ENCODE measurements at regions not wholly inside any gene's neighbourhood (a gene's known extent, or its start where the extent isn't known, plus 50 kb on each side); places are given as distances from the start of the nearest gene placed in this dataset.

GRCh38 chr3:132822837-132823236 is 100.6 kb upstream of the NPHP3 start:
- no peak for DNase-seq (ENCODE audit: low read depth)

- DNase-seq (ENCODE audit: low read depth): no peak
Measured at GRCh38 chr3:132822266-132822665, 100.1 kb upstream of the NPHP3 start.

- no peak for DNase-seq (ENCODE audit: low read depth)
Measured at GRCh38 chr3:132821314-132821713, 99.1 kb upstream of the NPHP3 start.

- DNase-seq (ENCODE audit: low read depth): no peak
Measured at GRCh38 chr3:132818251-132818650, 96.0 kb upstream of the NPHP3 start.

- DNase-seq (ENCODE audit: low read depth): no peak
Measured at GRCh38 chr3:132817646-132818177, 95.5 kb upstream of the NPHP3 start.

- no peak for DNase-seq (ENCODE audit: low read depth)
Measured at GRCh38 chr3:132805071-132805470, 82.9 kb upstream of the NPHP3 start.

- no peak for DNase-seq (ENCODE audit: low read depth)
Measured at GRCh38 chr3:132804498-132804897, 82.3 kb upstream of the NPHP3 start.

GRCh38 chr3:132803889-132804288 is 81.7 kb upstream of the NPHP3 start:
- DNase-seq (ENCODE audit: low read depth): no peak

- no peak for DNase-seq (ENCODE audit: low read depth)
Measured at GRCh38 chr3:132800958-132801357, 78.7 kb upstream of the NPHP3 start.

GRCh38 chr3:132790806-132791205 is 68.6 kb upstream of the NPHP3 start:
- no peak for DNase-seq (ENCODE audit: low read depth)

GRCh38 chr3:132789959-132790358 is 67.8 kb upstream of the NPHP3 start:
- DNase-seq (ENCODE audit: low read depth): no peak

GRCh38 chr3:132788301-132788671 is 66.1 kb upstream of the NPHP3 start:
- peak; percentile 86 for DNase-seq (ENCODE audit: low read depth)

GRCh38 chr3:132787616-132788300 is 65.5 kb upstream of the NPHP3 start:
- DNase-seq (ENCODE audit: low read depth): peak; percentile 44

GRCh38 chr3:132786890-132787289 is 64.7 kb upstream of the NPHP3 start:
- DNase-seq (ENCODE audit: low read depth): no peak

- DNase-seq (ENCODE audit: low read depth): no peak
Measured at GRCh38 chr3:132785292-132785691, 63.1 kb upstream of the NPHP3 start.

GRCh38 chr3:132784502-132785025 is 62.4 kb upstream of the NPHP3 start:
- DNase-seq (ENCODE audit: low read depth): no peak

GRCh38 chr3:132783152-132783551 is 60.9 kb upstream of the NPHP3 start:
- DNase-seq (ENCODE audit: low read depth): no peak

GRCh38 chr3:132781922-132782321 is 59.7 kb upstream of the NPHP3 start:
- no peak for DNase-seq (ENCODE audit: low read depth)

- DNase-seq (ENCODE audit: low read depth): no peak
Measured at GRCh38 chr3:132777171-132777570, 55.0 kb upstream of the NPHP3 start.

GRCh38 chr3:132773071-132773619 is 50.9 kb upstream of the NPHP3 start:
- DNase-seq (ENCODE audit: low read depth): no peak

- DNase-seq (ENCODE audit: low read depth): no peak
Measured at GRCh38 chr3:132772252-132772651, 50.0 kb upstream of the NPHP3 start.

All from forelimb muscle (tissue), 1 donor.